WTC11 (cell line): ENCODE measurements at regions not wholly inside any gene's neighbourhood (a gene's known extent, or its start where the extent isn't known, plus 50 kb on each side); places are given as distances from the start of the nearest gene placed in this dataset.

Experiments
- ATAC-seq: fragments of 200-7000 bp; cut with Tn5 transposase; 2 replicates; pipeline ENCODE4 v1.10.0; 2021; ENCODE audit warnings: mild to moderate bottlenecking, moderate library complexity
- CTCF ChIA-PET: fragments of 300-600 bp; sonication (Branson Sonifier 250); formaldehyde crosslinking; loops from one replicate; lab custom pipeline; 2021; ENCODE audit warnings: antibody characterized with exemption; lab: Charles Lee
- POLR2A ChIA-PET: fragments of 350-600 bp; sonication (Branson Sonifier 250); formaldehyde crosslinking; loops from one replicate; lab custom pipeline; 2021; ENCODE audit warnings: antibody characterized with exemption; lab: Charles Lee
- DNase-seq: peaks from one replicate; pipeline ENCODE4 v3.0.0; 2021; ENCODE audit warnings: low spot score
- H3K27ac Mint-ChIP-seq: 2 replicates; pipeline ENCODE4 v1.8.0; 2021; ENCODE audit warnings: mixed read lengths
- H3K27me3 Mint-ChIP-seq: 2 replicates; pipeline ENCODE4 v1.8.0; 2021; ENCODE audit warnings: low read depth, mild to moderate bottlenecking, moderate library complexity, mixed read lengths
- H3K36me3 Mint-ChIP-seq: 2 replicates; pipeline ENCODE4 v1.8.0; 2021; ENCODE audit warnings: mixed read lengths
- H3K4me1 Mint-ChIP-seq: 2 replicates; pipeline ENCODE4 v1.8.0; 2022; ENCODE audit warnings: mixed read lengths
- H3K4me3 Mint-ChIP-seq: 2 replicates; pipeline ENCODE4 v1.8.0; 2021; ENCODE audit warnings: mild to moderate bottlenecking, moderate library complexity, mixed read lengths
- H3K9me3 Mint-ChIP-seq: 2 replicates; pipeline ENCODE4 v1.8.0; 2021; ENCODE audit warnings: mixed read lengths
- AR ChIP-seq: fragments of 250-450 bp; sonication (Bioruptor Pico); IDR thresholded peaks from 2 replicates; pipeline ENCODE4 v1.9.0; 2021; ENCODE audit warnings: mild to moderate bottlenecking
- ELF4 ChIP-seq: sonication (generic); formaldehyde crosslinking; IDR thresholded peaks from 2 replicates; pipeline ENCODE4 v1.8.1; 2022; ENCODE audit warnings: low read depth, mild to moderate bottlenecking, moderate library complexity, missing genetic modification reagents
- FOXJ3 ChIP-seq: sonication (generic); formaldehyde crosslinking; IDR thresholded peaks from 2 replicates; pipeline ENCODE4 v1.9.0; 2021; ENCODE audit warnings: missing genetic modification reagents, mild to moderate bottlenecking, borderline replicate concordance
- JAZF1 ChIP-seq: fragments of 250-450 bp; sonication (Bioruptor Pico); IDR thresholded peaks from 2 replicates; pipeline ENCODE4 v1.9.0; 2021; ENCODE audit warnings: moderate library complexity, mild to moderate bottlenecking, inconsistent platforms
- KAT7 ChIP-seq: sonication (generic); formaldehyde crosslinking; IDR thresholded peaks from 2 replicates; pipeline ENCODE4 v1.8.1; 2023; ENCODE audit warnings: missing genetic modification reagents, mild to moderate bottlenecking, borderline replicate concordance
- NFATC4 ChIP-seq: fragments of 250-450 bp; sonication (Bioruptor Pico); IDR thresholded peaks from 2 replicates; pipeline ENCODE4 v1.9.0; 2021; ENCODE audit warnings: mild to moderate bottlenecking
- NFE2L1 ChIP-seq: sonication (generic); formaldehyde crosslinking; IDR thresholded peaks from 2 replicates; pipeline ENCODE4 v1.8.1; 2023; ENCODE audit warnings: missing genetic modification reagents
- OVOL2 ChIP-seq: fragments of 250-450 bp; sonication (Bioruptor Pico); IDR thresholded peaks from 2 replicates; pipeline ENCODE4 v1.9.0; 2021; ENCODE audit warnings: mild to moderate bottlenecking, borderline replicate concordance
- PRRX2 ChIP-seq: fragments of 250-450 bp; sonication (Bioruptor Pico); IDR thresholded peaks from 2 replicates; pipeline ENCODE4 v1.8.0; 2021; ENCODE audit warnings: mild to moderate bottlenecking
- SMAD4 ChIP-seq: sonication (generic); formaldehyde crosslinking; IDR thresholded peaks from 2 replicates; pipeline ENCODE4 v1.8.0; 2022; ENCODE audit warnings: mild to moderate bottlenecking, missing genetic modification reagents
- TCF7 ChIP-seq: sonication (generic); formaldehyde crosslinking; IDR thresholded peaks from 2 replicates; pipeline ENCODE4 v1.8.0; 2022; ENCODE audit warnings: mild to moderate bottlenecking, low read depth, missing genetic modification reagents, moderate library complexity
- TEAD4 ChIP-seq: sonication (generic); formaldehyde crosslinking; IDR thresholded peaks from 2 replicates; pipeline ENCODE4 v1.8.0; 2022; ENCODE audit warnings: mild to moderate bottlenecking, missing genetic modification reagents
- ZMAT4 ChIP-seq: fragments of 250-450 bp; sonication (Bioruptor Pico); IDR thresholded peaks from 2 replicates; pipeline ENCODE4 v1.9.0; 2021; ENCODE audit warnings: mild to moderate bottlenecking
- ZNF219 ChIP-seq: sonication (generic); formaldehyde crosslinking; IDR thresholded peaks from 2 replicates; pipeline ENCODE4 v1.8.0; 2023; ENCODE audit warnings: missing genetic modification reagents, mild to moderate bottlenecking, borderline replicate concordance
- ZNF263 ChIP-seq: sonication (generic); formaldehyde crosslinking; IDR thresholded peaks from 2 replicates; pipeline ENCODE4 v1.8.1; 2022; ENCODE audit warnings: low read depth, mild to moderate bottlenecking, moderate library complexity, missing genetic modification reagents
- ZNF416 ChIP-seq: fragments of 250-450 bp; sonication (Bioruptor Pico); IDR thresholded peaks from 2 replicates; pipeline ENCODE4 v1.9.0; 2021; ENCODE audit warnings: mild to moderate bottlenecking, inconsistent platforms
- TF ChIP-seq, protein P1 (sequence below): sonication (generic); formaldehyde crosslinking; IDR thresholded peaks from 2 replicates; pipeline ENCODE4 v1.8.0; 2022; ENCODE audit warnings: mild to moderate bottlenecking, missing genetic modification reagents
- TF ChIP-seq, protein P2 (sequence below): sonication (generic); formaldehyde crosslinking; IDR thresholded peaks from 2 replicates; pipeline ENCODE4 v1.8.1; 2023; ENCODE audit warnings: mild to moderate bottlenecking, missing genetic modification reagents, moderate library complexity
- TF ChIP-seq, protein P3 (sequence below): sonication (generic); formaldehyde crosslinking; IDR thresholded peaks from 2 replicates; pipeline ENCODE4 v1.8.0; 2023; ENCODE audit warnings: missing genetic modification reagents, mild to moderate bottlenecking, borderline replicate concordance
- TF ChIP-seq, protein P4 (sequence below): sonication (generic); formaldehyde crosslinking; IDR thresholded peaks from 2 replicates; pipeline ENCODE4 v1.8.1; 2023; ENCODE audit warnings: mild to moderate bottlenecking, moderate library complexity, missing genetic modification reagents

GRCh38 chr9:107667231-107668070 lies 177.9 kb upstream of the KLF4 start:
- TF ChIP-seq NFATC4: no peak
- TF ChIP-seq SMAD4 (CRISPR knock-in tag): no peak
- TF ChIP-seq, protein P1, sequence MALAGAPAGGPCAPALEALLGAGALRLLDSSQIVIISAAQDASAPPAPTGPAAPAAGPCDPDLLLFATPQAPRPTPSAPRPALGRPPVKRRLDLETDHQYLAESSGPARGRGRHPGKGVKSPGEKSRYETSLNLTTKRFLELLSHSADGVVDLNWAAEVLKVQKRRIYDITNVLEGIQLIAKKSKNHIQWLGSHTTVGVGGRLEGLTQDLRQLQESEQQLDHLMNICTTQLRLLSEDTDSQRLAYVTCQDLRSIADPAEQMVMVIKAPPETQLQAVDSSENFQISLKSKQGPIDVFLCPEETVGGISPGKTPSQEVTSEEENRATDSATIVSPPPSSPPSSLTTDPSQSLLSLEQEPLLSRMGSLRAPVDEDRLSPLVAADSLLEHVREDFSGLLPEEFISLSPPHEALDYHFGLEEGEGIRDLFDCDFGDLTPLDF (CRISPR knock-in tag): no peak
- TF ChIP-seq TEAD4 (CRISPR knock-in tag): no peak
- TF ChIP-seq KAT7 (CRISPR knock-in tag): no peak
- TF ChIP-seq OVOL2 (CRISPR knock-in tag): no peak
- no peak for TF ChIP-seq PRRX2
- no peak for TF ChIP-seq AR
- TF ChIP-seq ZNF416: no peak
- TF ChIP-seq ZNF263 (CRISPR knock-in tag): no peak
- TF ChIP-seq TCF7 (CRISPR knock-in tag): no peak
- no peak for TF ChIP-seq NFE2L1 (CRISPR knock-in tag)
- no peak for TF ChIP-seq ELF4
- TF ChIP-seq, protein P2, sequence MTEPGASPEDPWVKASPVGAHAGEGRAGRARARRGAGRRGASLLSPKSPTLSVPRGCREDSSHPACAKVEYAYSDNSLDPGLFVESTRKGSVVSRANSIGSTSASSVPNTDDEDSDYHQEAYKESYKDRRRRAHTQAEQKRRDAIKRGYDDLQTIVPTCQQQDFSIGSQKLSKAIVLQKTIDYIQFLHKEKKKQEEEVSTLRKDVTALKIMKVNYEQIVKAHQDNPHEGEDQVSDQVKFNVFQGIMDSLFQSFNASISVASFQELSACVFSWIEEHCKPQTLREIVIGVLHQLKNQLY (CRISPR knock-in tag): no peak
- no peak for TF ChIP-seq ZMAT4
- TF ChIP-seq, protein P3, sequence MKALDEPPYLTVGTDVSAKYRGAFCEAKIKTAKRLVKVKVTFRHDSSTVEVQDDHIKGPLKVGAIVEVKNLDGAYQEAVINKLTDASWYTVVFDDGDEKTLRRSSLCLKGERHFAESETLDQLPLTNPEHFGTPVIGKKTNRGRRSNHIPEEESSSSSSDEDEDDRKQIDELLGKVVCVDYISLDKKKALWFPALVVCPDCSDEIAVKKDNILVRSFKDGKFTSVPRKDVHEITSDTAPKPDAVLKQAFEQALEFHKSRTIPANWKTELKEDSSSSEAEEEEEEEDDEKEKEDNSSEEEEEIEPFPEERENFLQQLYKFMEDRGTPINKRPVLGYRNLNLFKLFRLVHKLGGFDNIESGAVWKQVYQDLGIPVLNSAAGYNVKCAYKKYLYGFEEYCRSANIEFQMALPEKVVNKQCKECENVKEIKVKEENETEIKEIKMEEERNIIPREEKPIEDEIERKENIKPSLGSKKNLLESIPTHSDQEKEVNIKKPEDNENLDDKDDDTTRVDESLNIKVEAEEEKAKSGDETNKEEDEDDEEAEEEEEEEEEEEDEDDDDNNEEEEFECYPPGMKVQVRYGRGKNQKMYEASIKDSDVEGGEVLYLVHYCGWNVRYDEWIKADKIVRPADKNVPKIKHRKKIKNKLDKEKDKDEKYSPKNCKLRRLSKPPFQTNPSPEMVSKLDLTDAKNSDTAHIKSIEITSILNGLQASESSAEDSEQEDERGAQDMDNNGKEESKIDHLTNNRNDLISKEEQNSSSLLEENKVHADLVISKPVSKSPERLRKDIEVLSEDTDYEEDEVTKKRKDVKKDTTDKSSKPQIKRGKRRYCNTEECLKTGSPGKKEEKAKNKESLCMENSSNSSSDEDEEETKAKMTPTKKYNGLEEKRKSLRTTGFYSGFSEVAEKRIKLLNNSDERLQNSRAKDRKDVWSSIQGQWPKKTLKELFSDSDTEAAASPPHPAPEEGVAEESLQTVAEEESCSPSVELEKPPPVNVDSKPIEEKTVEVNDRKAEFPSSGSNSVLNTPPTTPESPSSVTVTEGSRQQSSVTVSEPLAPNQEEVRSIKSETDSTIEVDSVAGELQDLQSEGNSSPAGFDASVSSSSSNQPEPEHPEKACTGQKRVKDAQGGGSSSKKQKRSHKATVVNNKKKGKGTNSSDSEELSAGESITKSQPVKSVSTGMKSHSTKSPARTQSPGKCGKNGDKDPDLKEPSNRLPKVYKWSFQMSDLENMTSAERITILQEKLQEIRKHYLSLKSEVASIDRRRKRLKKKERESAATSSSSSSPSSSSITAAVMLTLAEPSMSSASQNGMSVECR (CRISPR knock-in tag): no peak
- TF ChIP-seq JAZF1 (CRISPR knock-in tag): no peak
- TF ChIP-seq ZNF219: no peak
- TF ChIP-seq FOXJ3 (CRISPR knock-in tag): no peak
- TF ChIP-seq, protein P4, sequence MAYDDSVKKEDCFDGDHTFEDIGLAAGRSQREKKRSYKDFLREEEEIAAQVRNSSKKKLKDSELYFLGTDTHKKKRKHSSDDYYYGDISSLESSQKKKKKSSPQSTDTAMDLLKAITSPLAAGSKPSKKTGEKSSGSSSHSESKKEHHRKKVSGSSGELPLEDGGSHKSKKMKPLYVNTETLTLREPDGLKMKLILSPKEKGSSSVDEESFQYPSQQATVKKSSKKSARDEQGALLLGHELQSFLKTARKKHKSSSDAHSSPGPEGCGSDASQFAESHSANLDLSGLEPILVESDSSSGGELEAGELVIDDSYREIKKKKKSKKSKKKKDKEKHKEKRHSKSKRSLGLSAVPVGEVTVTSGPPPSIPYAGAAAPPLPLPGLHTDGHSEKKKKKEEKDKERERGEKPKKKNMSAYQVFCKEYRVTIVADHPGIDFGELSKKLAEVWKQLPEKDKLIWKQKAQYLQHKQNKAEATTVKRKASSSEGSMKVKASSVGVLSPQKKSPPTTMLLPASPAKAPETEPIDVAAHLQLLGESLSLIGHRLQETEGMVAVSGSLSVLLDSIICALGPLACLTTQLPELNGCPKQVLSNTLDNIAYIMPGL (CRISPR knock-in tag): no peak
- no peak overlapping the region for H3K27ac Mint-ChIP-seq
- POLR2A ChIA-PET: no interaction called here
- no peaks in the 10 kb centered on the region for H3K27me3 Mint-ChIP-seq
- peaks cover 11% of the 10 kb centered on the region for H3K4me1 Mint-ChIP-seq
- peaks cover 6% of the 10 kb centered on the region for H3K9me3 Mint-ChIP-seq
- 0 out of 2 replicates have a peak, but pooled peaks cover 5% of the 10 kb centered on the region for H3K36me3 Mint-ChIP-seq
- DNase-seq (no peak), ATAC-seq (no peak)
- H3K4me3 Mint-ChIP-seq: no peak overlapping the region
- CTCF ChIA-PET: no interaction called here
